Neural cell (in vitro differentiated cells): ENCODE measurements at regions not wholly inside any gene's neighbourhood (a gene's known extent, or its start where the extent isn't known, plus 50 kb on each side); places are given as distances from the start of the nearest gene placed in this dataset.

Source experiments
- EZH2 ChIP-seq: fragments of 200-600, 300-800 bp; shearing (Covaris generic), sonication (generic); IDR thresholded peaks from 2 replicates; pipeline ENCODE4 v1.6.1; 2014; ENCODE audit warnings: antibody characterized with exemption, low read length, borderline replicate concordance, mild to moderate bottlenecking; ENCODE audit not compliant: insufficient read depth, poor library complexity, severe bottlenecking
- TF ChIP-seq, protein P1 (sequence below): fragments of 450-650 bp; IDR thresholded peaks from 2 replicates; pipeline ENCODE4 v1.5.1; 2014; ENCODE audit warnings: antibody characterized with exemption, mild to moderate bottlenecking, moderate library complexity; ENCODE audit not compliant: poor library complexity, severe bottlenecking

DNA sequence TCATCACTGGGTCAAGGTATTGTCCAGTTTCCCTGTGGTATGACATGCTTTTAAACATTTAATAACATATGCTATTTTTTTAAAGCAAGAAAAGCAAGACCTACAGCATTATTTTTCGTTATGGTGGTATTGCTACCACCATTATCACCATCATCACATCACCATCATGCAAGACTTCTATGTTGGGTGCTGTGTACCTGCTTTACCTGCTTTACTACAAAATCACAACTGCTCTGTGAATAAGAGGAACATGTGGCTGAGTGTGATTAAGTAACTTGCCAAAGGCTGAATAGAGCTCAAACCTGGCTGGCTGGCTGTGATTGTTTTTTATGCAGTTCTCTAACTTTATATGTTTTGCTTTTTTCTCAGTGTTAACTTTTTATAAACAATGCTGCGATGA is 140.8 kb upstream of the CLINT1 start:
- TF ChIP-seq, protein P1, sequence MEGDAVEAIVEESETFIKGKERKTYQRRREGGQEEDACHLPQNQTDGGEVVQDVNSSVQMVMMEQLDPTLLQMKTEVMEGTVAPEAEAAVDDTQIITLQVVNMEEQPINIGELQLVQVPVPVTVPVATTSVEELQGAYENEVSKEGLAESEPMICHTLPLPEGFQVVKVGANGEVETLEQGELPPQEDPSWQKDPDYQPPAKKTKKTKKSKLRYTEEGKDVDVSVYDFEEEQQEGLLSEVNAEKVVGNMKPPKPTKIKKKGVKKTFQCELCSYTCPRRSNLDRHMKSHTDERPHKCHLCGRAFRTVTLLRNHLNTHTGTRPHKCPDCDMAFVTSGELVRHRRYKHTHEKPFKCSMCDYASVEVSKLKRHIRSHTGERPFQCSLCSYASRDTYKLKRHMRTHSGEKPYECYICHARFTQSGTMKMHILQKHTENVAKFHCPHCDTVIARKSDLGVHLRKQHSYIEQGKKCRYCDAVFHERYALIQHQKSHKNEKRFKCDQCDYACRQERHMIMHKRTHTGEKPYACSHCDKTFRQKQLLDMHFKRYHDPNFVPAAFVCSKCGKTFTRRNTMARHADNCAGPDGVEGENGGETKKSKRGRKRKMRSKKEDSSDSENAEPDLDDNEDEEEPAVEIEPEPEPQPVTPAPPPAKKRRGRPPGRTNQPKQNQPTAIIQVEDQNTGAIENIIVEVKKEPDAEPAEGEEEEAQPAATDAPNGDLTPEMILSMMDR = no peak
- TF ChIP-seq EZH2 = no peak
